BLaER1 treated with 17β-estradiol and CSF1 and Interleukin-3, amounts not matched to agents 10 nM and 100 nM (cell line): ENCODE measurements at regions not wholly inside any gene's neighbourhood (a gene's known extent, or its start where the extent isn't known, plus 50 kb on each side); places are given as distances from the start of the nearest gene placed in this dataset.
"Not testable (repeated sequence)": the region's sequence is repeated elsewhere in the genome, so short reads cannot be mapped to it uniquely, and the experiment has no call there.

Experiments used
- H3K27ac ChIP-seq, 11 experiments: shearing (Covaris generic); formaldehyde crosslinking; 2 replicates each; pipeline ENCODE4 v1.8.1; 2022
- H3K27me3 ChIP-seq, 11 experiments: shearing (Covaris generic); formaldehyde crosslinking; 2 replicates each; pipeline ENCODE4 v1.8.1; 2022
- H3K36me3 ChIP-seq, 11 experiments: shearing (Covaris generic); formaldehyde crosslinking; 2 replicates each; pipeline ENCODE4 v1.8.1; 2022
- H3K4me1 ChIP-seq, 10 experiments: shearing (Covaris generic); formaldehyde crosslinking; 2 replicates each; pipeline ENCODE4 v1.8.1; 2022
- H3K4me2 ChIP-seq, 11 experiments: shearing (Covaris generic); formaldehyde crosslinking; 2 replicates each; pipeline ENCODE4 v1.8.1; 2022
- H3K4me3 ChIP-seq, 10 experiments: shearing (Covaris generic); formaldehyde crosslinking; 2 replicates each; pipeline ENCODE4 v1.8.1; 2022
- H3K9ac ChIP-seq, 11 experiments: shearing (Covaris generic); formaldehyde crosslinking; 2 replicates each; pipeline ENCODE4 v1.8.1; 2022
- H3K9me3 ChIP-seq, 11 experiments: shearing (Covaris generic); formaldehyde crosslinking; replicated peaks in 1 of 11; 2 replicates each; pipeline ENCODE4 v1.8.1; 2022
- H4K20me1 ChIP-seq, 11 experiments: shearing (Covaris generic); formaldehyde crosslinking; 2 replicates each; pipeline ENCODE4 v1.8.1; 2022
- Cebpa-rat ChIP-seq, 11 experiments: shearing (Covaris generic); IDR thresholded peaks; 2 replicates each; pipeline ENCODE4 v1.8.1; 2022

DNA sequence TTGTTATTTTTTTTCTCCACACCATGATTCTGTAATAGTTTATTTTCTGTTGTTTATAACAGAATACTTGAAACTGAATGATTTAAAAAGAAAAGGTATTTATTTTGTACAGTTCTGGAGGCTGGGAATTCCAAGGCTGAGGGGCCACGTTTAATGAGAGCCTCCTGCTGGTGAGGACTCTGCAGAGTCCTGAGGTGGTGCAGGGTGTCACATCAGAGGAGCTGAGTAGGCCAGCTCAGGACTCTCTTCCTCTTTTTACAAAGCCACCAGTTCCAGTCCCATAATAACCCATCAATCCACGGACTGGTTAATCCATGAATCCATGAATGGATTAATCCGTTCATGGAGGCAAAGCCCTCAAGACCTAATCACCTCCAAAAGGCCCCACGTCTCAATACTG lies 71.6 kb downstream of the TFAP2A start:
- H3K4me2 ChIP-seq: no peak overlapping the region
- H3K4me3 ChIP-seq: no peak overlapping the region
- H3K36me3 ChIP-seq: no peaks in the 10 kb centered on the region
- no peak overlapping the region for H3K9ac ChIP-seq
- no peaks in the 10 kb centered on the region for H3K27me3 ChIP-seq
- H3K27ac ChIP-seq: no peak overlapping the region
- TF ChIP-seq Cebpa-rat (IDR thresholded peaks at IDR 0.05): no peak
- 0 out of 22 replicates have a peak, but pooled peaks cover 0 to 3% (median 0%) of the 10 kb centered on the region in 11 experiments for H3K9me3 ChIP-seq
- no peaks in the 10 kb centered on the region for H3K4me1 ChIP-seq
- no peaks in the 10 kb centered on the region for H4K20me1 ChIP-seq

DNA sequence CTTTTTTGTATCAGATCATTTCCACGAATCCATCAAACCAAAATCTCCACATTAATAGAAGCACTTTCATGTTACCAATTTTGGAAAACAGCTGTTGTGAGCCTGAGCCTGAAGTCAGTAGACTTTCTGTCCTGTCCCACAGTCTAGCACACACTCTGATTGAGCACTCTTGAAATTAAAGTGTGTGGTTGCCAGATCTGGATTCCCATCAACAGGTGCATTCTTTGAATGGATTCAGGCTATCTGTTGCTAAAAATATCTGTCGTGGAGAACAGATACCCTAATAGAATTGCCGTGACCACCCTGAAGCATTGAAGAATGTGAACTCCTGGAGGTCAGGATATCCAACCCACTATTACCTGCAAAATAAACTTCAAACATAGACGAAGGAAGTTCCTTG lies 73.3 kb downstream of the TFAP2A start:
- no peaks in the 10 kb centered on the region for H3K36me3 ChIP-seq
- TF ChIP-seq Cebpa-rat (IDR thresholded peaks at IDR 0.05): no peak
- H3K4me1 ChIP-seq: no peaks in the 10 kb centered on the region
- H3K4me3 ChIP-seq: no peak overlapping the region
- no peaks in the 10 kb centered on the region for H3K27me3 ChIP-seq
- no peak overlapping the region for H3K4me2 ChIP-seq
- no peaks in the 10 kb centered on the region for H4K20me1 ChIP-seq
- no peak overlapping the region for H3K27ac ChIP-seq
- no peak overlapping the region for H3K9ac ChIP-seq
- H3K9me3 ChIP-seq: peaks cover 0 to 13% (median 5%) of the 10 kb centered on the region in 11 experiments; a peak in 8 of 22 replicates

DNA sequence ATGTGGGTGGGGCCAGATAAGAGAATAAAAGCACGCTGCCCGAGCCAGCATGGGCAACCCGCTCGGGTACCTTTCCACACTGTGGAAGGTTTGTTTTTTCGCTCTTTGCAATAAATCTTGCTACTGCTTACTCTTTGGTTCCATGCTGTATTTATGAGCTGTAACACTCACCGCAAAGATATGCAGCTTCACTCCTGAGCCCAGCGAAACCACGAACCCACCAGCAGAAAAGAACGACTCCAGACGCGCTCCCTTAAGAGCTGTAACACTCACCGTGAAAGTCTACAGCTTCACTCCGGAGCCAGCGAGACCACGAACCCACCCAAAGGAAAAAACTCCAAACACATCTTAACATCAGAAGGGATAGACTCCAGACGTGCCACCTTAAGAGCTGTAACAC lies 76.7 kb downstream of the TFAP2A start:
- no peak for TF ChIP-seq Cebpa-rat (IDR thresholded peaks at IDR 0.05)
- Histone ChIP-seq H3K27ac (no peak overlapping the region), H3K4me2 (no peak overlapping the region), H3K4me3 (no peak overlapping the region), H3K9ac (no peak overlapping the region), H3K36me3 (no peaks in the 10 kb centered on the region), H3K4me1 (no peaks in the 10 kb centered on the region), H3K9me3 (peaks cover 0 to 13% (median 5%) of the 10 kb centered on the region in 11 experiments; a peak in 8 of 22 replicates), H4K20me1 (no peaks in the 10 kb centered on the region), H3K27me3 (no peaks in the 10 kb centered on the region)

DNA sequence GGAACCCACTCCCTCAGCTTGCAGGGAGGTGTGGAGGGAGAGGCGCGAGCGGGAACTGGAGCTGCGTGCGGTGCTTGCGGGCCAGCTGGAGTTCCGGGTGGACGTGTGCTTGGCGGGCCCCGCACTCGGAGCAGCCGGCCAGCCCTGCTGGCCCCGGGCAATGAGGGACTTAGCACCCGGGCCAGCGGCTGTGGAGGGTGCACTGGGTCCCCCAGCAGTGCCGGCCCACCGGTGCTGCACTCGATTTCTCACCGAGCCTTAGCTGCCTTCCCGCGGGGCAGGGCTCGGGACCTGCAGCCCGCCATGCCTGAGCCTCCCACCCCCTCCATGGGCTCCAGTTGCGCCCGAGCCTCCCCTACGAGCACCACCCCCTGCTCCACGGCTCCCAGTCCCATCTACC lies 77.5 kb downstream of the TFAP2A start:
- not testable (repeated sequence) for H3K36me3 ChIP-seq, H3K27me3 ChIP-seq, H3K27ac ChIP-seq, H3K9ac ChIP-seq, H3K4me2 ChIP-seq, H3K4me3 ChIP-seq, H4K20me1 ChIP-seq, H3K4me1 ChIP-seq
- peaks cover 0 to 13% (median 5%) of the 10 kb centered on the region in 11 experiments; a peak in 8 of 22 replicates for H3K9me3 ChIP-seq

DNA sequence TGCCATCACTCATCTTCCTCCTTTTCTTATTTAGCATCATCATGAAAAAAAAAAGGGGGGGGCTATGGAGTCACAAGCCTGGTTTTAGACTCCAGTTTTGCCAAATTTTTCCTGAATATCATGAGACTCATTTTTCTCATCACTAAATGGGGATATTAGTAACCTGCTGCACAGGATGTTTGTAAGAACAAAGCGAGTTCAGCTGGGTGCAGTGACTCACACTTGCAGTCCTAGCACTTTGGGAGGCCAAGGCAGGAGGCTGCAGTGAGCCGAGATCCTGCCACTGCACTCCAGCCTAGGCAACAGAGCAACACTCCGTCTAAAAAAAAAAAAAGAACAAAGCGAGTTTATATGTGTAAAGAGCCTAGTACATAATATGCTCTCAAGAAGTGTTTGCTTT lies 82.8 kb downstream of the TFAP2A start:
- Histone ChIP-seq H4K20me1 (no peaks in the 10 kb centered on the region), H3K27ac (no peak overlapping the region), H3K4me1 (no peaks in the 10 kb centered on the region), H3K36me3 (no peaks in the 10 kb centered on the region), H3K4me2 (no peak overlapping the region), H3K4me3 (no peak overlapping the region), H3K9ac (no peak overlapping the region), H3K9me3 (peaks cover 0 to 2% (median under 1%) of the 10 kb centered on the region in 11 experiments; a peak in 6 of 22 replicates), H3K27me3 (no peaks in the 10 kb centered on the region)
- no peak for TF ChIP-seq Cebpa-rat (IDR thresholded peaks at IDR 0.05)

DNA sequence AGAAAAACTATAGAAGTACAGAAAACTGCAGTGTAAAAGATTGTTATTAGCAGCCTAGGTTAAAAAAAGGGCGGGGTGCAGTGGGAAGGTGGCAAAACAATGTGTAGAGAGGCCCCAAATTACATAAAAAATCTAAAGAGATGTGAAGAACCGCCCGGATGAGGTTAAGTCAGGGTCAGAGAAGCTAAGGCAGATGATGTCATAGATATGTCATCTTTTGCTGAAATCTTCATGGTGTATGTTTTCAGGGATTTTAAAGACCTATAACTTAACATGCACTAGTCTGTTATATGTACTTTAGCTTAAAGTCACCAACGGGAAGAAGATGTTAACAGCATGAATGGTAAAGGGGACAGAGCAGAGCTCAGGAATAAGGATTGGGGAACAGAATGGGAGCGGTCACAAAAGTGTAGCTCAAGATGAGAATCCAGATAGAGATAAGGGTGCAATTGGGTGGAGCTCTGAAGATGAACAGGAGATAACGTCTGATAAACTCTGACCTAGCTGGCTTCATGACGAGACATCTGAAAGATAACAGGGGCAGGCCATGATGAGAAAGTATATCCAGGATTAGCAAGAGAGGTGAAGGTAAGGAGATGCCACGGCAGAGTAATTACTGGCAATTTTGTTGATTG lies 83.4 kb downstream of the TFAP2A start:
- no peak overlapping the region for H3K27ac ChIP-seq
- no peak overlapping the region for H3K4me3 ChIP-seq
- TF ChIP-seq Cebpa-rat (IDR thresholded peaks at IDR 0.05): no peak
- no peaks in the 10 kb centered on the region for H3K27me3 ChIP-seq
- no peak overlapping the region for H3K9ac ChIP-seq
- H3K4me1 ChIP-seq: peaks cover 0 to 3% (median 0%) of the 10 kb centered on the region in 10 experiments; a peak in 4 of 20 replicates
- H3K9me3 ChIP-seq: no peaks in the 10 kb centered on the region
- no peaks in the 10 kb centered on the region for H3K36me3 ChIP-seq
- H4K20me1 ChIP-seq: no peaks in the 10 kb centered on the region
- H3K4me2 ChIP-seq: no peak overlapping the region

DNA sequence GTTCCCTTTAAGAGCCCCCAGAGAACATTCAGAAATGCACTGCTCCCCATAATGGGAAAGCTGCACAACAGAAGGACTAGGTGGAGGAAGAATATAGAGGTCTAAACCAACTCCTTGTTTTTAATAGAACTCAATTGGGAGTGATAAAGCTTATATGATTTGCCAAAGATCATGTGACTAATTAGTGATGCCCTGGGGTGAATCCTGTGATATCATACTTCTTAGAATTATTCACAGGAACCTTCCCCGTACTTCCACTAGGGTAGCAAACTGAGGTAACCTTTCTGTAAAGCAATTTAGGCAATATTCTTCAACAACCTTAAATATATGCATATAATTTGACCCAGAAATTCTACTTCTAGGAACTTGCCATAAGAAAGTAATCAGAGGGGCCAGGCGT lies 84.4 kb downstream of the TFAP2A start:
- no peak for TF ChIP-seq Cebpa-rat (IDR thresholded peaks at IDR 0.05)

DNA sequence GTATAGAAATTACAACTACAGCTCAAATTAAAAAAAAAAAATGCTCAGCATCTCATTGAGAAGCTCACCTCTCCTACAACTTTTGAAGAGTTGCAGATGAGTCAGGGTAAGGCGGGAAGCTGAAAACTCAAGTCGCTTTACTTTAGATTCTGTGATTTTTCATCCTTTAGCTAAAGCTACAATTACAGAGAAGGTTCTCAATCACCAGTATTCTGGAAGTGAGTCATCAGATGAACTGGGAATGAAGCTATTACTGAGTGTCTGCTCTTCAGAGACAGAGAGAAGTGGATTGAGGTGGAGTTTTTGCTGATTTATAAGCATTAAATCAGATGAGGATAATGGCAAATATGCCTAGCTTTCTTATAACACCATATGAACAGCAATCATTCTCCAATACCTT lies 91.9 kb downstream of the TFAP2A start:
- no peaks in the 10 kb centered on the region for H3K27me3 ChIP-seq
- peaks cover 9 to 29% (median 26%) of the 10 kb centered on the region in 10 experiments for H3K4me1 ChIP-seq
- H3K27ac ChIP-seq: no peak overlapping the region
- H4K20me1 ChIP-seq: no peaks in the 10 kb centered on the region
- H3K36me3 ChIP-seq: no peaks in the 10 kb centered on the region
- peaks cover 0 to 5% (median 0%) of the 10 kb centered on the region in 11 experiments; a peak in 1 of 22 replicates for H3K9me3 ChIP-seq
- no peak overlapping the region for H3K9ac ChIP-seq
- H3K4me2 ChIP-seq: no peak overlapping the region
- H3K4me3 ChIP-seq: no peak overlapping the region
- no peak for TF ChIP-seq Cebpa-rat (IDR thresholded peaks at IDR 0.05)

More for the DNA sequence above, 84.4 kb downstream of the TFAP2A start:
- Histone ChIP-seq H4K20me1 (no peaks in the 10 kb centered on the region), H3K4me3 (no peak overlapping the region), H3K27me3 (no peaks in the 10 kb centered on the region), H3K9me3 (no peaks in the 10 kb centered on the region), H3K36me3 (no peaks in the 10 kb centered on the region), H3K4me2 (no peak overlapping the region), H3K4me1 (peaks cover 3 to 12% (median 9%) of the 10 kb centered on the region in 10 experiments), H3K27ac (no peak overlapping the region), H3K9ac (no peak overlapping the region)

DNA sequence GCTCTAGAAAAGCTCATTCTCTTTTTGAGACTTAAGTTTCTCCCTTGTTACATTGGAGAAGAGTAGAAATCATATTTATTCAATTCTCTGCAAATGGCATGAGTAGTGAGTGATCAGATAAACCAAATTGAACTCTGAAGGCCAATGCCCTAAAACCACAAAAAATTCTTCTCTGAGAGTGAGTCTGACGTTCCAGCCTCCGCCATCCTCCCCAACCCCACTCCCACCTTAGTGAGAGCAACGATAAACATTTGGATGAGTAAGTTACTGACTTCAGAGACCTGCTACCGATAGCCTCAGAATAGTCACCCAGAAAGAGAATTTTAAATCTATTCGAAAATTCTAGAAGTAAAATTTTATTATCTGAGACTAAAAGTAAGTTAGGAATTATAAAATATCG lies 94.6 kb downstream of the TFAP2A start:
- H3K27me3 ChIP-seq: no peaks in the 10 kb centered on the region
- no peak overlapping the region for H3K4me2 ChIP-seq
- H3K9ac ChIP-seq: no peak overlapping the region
- H3K4me1 ChIP-seq: peaks cover under 1 to 18% (median 15%) of the 10 kb centered on the region in 10 experiments; a peak in 19 of 20 replicates
- H3K27ac ChIP-seq: no peak overlapping the region
- H4K20me1 ChIP-seq: no peaks in the 10 kb centered on the region
- H3K36me3 ChIP-seq: no peaks in the 10 kb centered on the region
- H3K4me3 ChIP-seq: no peak overlapping the region
- no peak for TF ChIP-seq Cebpa-rat (IDR thresholded peaks at IDR 0.05)
- H3K9me3 ChIP-seq: peaks cover 0 to 5% (median 0%) of the 10 kb centered on the region in 11 experiments; a peak in 1 of 22 replicates

DNA sequence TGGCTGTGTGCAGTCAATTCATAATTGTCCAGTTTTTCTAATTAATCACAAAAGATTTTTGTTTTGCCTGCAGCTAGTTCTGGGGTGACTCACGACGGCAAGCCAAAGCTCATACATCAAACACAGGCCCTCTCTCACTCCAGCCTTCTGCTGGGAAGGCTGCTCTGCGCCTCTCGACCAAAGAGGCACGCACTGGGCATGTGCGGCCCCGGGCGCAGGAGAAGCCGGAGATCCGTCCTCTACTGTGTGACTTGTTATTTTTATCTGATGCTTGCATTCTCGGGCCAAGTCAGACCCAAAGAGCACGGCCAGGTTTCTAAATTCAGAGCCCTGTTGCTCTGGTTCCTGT lies 98.5 kb downstream of the TFAP2A start:
- Histone ChIP-seq H3K27me3 (no peaks in the 10 kb centered on the region), H3K36me3 (no peaks in the 10 kb centered on the region), H3K4me2 (no peak overlapping the region), H3K27ac (no peak overlapping the region), H3K9ac (no peak overlapping the region), H4K20me1 (no peaks in the 10 kb centered on the region), H3K4me1 (peaks cover 0 to 12% (median 0%) of the 10 kb centered on the region in 10 experiments; a peak in 2 of 20 replicates), H3K9me3 (peaks cover 0 to 5% (median 0%) of the 10 kb centered on the region in 11 experiments; a peak in 1 of 22 replicates), H3K4me3 (no peak overlapping the region)
- TF ChIP-seq Cebpa-rat (IDR thresholded peaks at IDR 0.05): no peak
